ENCODE measurements at regions not wholly inside any gene's neighbourhood (a gene's known extent, or its start where the extent isn't known, plus 50 kb on each side); places are given as distances from the start of the nearest gene placed in this dataset.
A peak's percentile ranks its signal among the peaks of the same experiment; 100 is the strongest.

DNA sequence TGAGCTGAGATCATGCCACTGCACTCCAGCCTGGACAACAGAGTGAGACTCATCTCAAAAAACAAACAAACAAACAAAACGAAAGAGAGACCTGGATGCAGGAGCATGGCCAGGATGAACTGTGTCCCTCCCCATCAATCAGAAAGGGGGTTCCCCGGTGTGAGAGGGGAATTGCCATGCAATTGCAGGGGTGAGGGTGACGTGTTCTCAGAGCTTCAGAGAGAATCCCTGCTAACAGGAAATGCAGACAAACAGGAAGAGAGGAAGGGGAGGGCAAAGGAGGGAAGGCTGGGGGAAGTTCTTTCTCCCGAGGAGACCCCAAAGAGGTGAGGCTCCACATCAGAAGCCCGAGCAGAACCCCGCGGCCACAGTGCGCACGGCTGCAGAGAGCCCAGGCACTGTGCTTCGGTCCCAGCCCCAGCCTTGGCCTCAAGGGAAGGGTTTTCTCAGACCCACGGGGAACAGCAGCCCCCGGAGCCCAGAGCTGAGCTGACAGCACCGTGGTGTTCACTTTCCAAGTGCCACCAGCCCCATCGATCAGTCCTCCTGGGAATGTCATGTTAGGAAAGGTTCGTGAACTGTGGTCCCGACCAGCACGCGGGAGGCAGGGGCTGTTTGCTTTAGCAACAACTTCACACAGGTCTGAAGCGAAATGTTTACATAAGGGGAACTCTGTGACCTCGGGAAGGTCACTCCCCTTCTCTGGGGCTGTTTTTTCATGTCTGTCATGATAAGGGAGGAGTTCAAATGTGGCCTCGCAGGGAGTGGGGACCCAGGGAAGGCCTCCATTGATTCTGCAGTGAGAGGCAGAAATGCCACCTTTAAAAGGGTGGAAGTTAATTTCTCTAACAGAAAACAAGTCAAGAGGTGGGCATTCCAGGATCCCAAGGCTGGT lies 108.0 kb upstream of the ANO1 start (continued):
- TF ChIP-seq, protein P1, sequence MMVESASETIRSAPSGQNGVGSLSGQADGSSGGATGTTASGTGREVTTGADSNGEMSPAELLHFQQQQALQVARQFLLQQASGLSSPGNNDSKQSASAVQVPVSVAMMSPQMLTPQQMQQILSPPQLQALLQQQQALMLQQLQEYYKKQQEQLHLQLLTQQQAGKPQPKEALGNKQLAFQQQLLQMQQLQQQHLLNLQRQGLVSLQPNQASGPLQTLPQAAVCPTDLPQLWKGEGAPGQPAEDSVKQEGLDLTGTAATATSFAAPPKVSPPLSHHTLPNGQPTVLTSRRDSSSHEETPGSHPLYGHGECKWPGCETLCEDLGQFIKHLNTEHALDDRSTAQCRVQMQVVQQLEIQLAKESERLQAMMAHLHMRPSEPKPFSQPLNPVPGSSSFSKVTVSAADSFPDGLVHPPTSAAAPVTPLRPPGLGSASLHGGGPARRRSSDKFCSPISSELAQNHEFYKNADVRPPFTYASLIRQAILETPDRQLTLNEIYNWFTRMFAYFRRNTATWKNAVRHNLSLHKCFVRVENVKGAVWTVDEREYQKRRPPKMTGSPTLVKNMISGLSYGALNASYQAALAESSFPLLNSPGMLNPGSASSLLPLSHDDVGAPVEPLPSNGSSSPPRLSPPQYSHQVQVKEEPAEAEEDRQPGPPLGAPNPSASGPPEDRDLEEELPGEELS (CRISPR knock-in tag; IDR thresholded peaks at IDR 0.05) = peak; percentile 95
- TF ChIP-seq, protein P2, sequence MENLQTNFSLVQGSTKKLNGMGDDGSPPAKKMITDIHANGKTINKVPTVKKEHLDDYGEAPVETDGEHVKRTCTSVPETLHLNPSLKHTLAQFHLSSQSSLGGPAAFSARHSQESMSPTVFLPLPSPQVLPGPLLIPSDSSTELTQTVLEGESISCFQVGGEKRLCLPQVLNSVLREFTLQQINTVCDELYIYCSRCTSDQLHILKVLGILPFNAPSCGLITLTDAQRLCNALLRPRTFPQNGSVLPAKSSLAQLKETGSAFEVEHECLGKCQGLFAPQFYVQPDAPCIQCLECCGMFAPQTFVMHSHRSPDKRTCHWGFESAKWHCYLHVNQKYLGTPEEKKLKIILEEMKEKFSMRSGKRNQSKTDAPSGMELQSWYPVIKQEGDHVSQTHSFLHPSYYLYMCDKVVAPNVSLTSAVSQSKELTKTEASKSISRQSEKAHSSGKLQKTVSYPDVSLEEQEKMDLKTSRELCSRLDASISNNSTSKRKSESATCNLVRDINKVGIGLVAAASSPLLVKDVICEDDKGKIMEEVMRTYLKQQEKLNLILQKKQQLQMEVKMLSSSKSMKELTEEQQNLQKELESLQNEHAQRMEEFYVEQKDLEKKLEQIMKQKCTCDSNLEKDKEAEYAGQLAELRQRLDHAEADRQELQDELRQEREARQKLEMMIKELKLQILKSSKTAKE (CRISPR knock-in tag; IDR thresholded peaks at IDR 0.05; ENCODE audit: borderline replicate concordance) = peak; percentile 93
- TF ChIP-seq ZNF121 (CRISPR knock-in tag; IDR thresholded peaks at IDR 0.05) (peak; percentile 72), SMARCE1 (IDR thresholded peaks at IDR 0.05; ENCODE audit: borderline replicate concordance) (no peak), SUZ12 (IDR thresholded peaks at IDR 0.05; ENCODE audit: low read depth, low read length) (no peak), ZNF251 (CRISPR knock-in tag; IDR thresholded peaks at IDR 0.05) (no peak), SMYD3 (CRISPR knock-in tag; IDR thresholded peaks at IDR 0.05) (no peak), ELF3 (CRISPR knock-in tag; IDR thresholded peaks at IDR 0.05) (peak; percentile 86), ZMYM3 (CRISPR knock-in tag; IDR thresholded peaks at IDR 0.05) (peak; percentile 82; the same call in 1 of the 2 replicates), SMAD1 (CRISPR knock-in tag; IDR thresholded peaks at IDR 0.05; ENCODE audit: borderline replicate concordance, low read depth) (0 out of 2 replicates have a peak, but pooled peaks have one; percentile 64), ZBTB7A (CRISPR knock-in tag; IDR thresholded peaks at IDR 0.05) (peak; percentile 84; the same call in 1 of the 2 replicates), POLR2AphosphoS5 (IDR thresholded peaks at IDR 0.05; ENCODE audit: low read depth, low read length) (no peak), SMC3 (IDR thresholded peaks at IDR 0.05; ENCODE audit: low read length) (no peak; the same call in 1 of the 2 replicates), ZNF672 (CRISPR knock-in tag; IDR thresholded peaks at IDR 0.05) (no peak), ATM (IDR thresholded peaks at IDR 0.05; ENCODE audit: borderline replicate concordance) (no peak)
- TF ChIP-seq, protein P3, sequence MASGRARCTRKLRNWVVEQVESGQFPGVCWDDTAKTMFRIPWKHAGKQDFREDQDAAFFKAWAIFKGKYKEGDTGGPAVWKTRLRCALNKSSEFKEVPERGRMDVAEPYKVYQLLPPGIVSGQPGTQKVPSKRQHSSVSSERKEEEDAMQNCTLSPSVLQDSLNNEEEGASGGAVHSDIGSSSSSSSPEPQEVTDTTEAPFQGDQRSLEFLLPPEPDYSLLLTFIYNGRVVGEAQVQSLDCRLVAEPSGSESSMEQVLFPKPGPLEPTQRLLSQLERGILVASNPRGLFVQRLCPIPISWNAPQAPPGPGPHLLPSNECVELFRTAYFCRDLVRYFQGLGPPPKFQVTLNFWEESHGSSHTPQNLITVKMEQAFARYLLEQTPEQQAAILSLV (CRISPR knock-in tag; IDR thresholded peaks at IDR 0.05; ENCODE audit: borderline replicate concordance) = no peak
- TF ChIP-seq, protein P4, sequence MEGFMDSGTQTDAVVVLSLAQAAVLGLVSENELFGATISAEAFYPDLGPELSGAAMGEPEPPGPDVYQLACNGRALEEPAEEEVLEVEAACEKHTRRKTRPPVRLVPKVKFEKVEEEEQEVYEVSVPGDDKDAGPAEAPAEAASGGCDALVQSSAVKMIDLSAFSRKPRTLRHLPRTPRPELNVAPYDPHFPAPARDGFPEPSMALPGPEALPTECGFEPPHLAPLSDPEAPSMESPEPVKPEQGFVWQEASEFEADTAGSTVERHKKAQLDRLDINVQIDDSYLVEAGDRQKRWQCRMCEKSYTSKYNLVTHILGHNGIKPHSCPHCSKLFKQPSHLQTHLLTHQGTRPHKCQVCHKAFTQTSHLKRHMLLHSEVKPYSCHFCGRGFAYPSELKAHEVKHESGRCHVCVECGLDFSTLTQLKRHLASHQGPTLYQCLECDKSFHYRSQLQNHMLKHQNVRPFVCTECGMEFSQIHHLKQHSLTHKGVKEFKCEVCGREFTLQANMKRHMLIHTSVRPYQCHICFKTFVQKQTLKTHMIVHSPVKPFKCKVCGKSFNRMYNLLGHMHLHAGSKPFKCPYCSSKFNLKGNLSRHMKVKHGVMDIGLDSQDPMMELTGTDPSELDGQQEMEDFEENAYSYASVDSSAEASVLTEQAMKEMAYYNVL (CRISPR knock-in tag; IDR thresholded peaks at IDR 0.05; ENCODE audit: borderline replicate concordance) = peak; percentile 82

Measured in HepG2 (cell line).